ENCODE measurements at regions not wholly inside any gene's neighbourhood (a gene's known extent, or its start where the extent isn't known, plus 50 kb on each side); places are given as distances from the start of the nearest gene placed in this dataset.

DNA sequence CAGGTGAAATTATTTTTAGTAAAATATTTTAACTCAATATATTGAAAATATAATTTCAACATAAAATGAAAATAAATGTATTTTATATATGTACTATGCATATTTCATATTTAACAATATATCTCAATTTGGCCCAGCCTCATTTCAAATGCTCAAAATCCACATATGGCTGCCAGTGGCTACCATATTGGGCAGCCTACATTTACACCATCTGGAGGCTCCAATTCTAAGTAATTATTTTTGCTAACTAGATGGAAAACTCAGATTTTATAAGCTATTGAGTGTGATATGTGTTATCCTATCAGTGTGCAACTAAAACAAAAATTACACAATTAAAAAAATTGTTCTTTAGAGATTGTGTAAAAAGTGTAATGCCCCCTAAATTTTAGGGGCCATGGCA lies 96.9 kb downstream of the SOX4 start:
- no peak for TF ChIP-seq CTCF (IDR thresholded peaks at IDR 0.05)
- no peak for TF ChIP-seq POLR2A (IDR thresholded peaks at IDR 0.05)
- no peak for TF ChIP-seq POLR2AphosphoS5 (IDR thresholded peaks at IDR 0.05)

Data from breast epithelium (tissue), 3 donors.